T-helper 2 cell treated with Interferon-gamma antibody and Interleukin-4, amounts not matched to agents 5 μg/mL and 100 μg/mL, for 36 hours (primary cell): ENCODE measurements at regions not wholly inside any gene's neighbourhood (a gene's known extent, or its start where the extent isn't known, plus 50 kb on each side); places are given as distances from the start of the nearest gene placed in this dataset.

Experiments
- DNase-seq: peaks from one replicate; pipeline ENCODE4 v3.0.0; 2021; ENCODE audit warnings: low spot score
- H3K27ac Mint-ChIP-seq: one replicate; pipeline ENCODE4 v1.8.0; 2021; ENCODE audit warnings: mild to moderate bottlenecking, mixed read lengths
- H3K27me3 Mint-ChIP-seq: one replicate; pipeline ENCODE4 v1.8.0; 2021; ENCODE audit warnings: low read depth, mixed read lengths
- H3K36me3 Mint-ChIP-seq: one replicate; pipeline ENCODE4 v1.8.0; 2021; ENCODE audit warnings: low read depth, mixed read lengths
- H3K4me1 Mint-ChIP-seq: one replicate; pipeline ENCODE4 v1.8.0; 2021; ENCODE audit warnings: low read depth, mixed read lengths
- H3K4me3 Mint-ChIP-seq: one replicate; pipeline ENCODE4 v1.8.0; 2022; ENCODE audit warnings: mild to moderate bottlenecking, moderate library complexity, mixed read lengths
- H3K9me3 Mint-ChIP-seq: one replicate; pipeline ENCODE4 v1.8.0; 2021; ENCODE audit warnings: mixed read lengths

GRCh38 chr5:82619097-82619496, 340.9 kb upstream of the RPS23 start:
- Mint-ChIP-seq H3K27ac (no peak overlapping the region), H3K4me3 (no peak overlapping the region), H3K4me1 (peaks cover 11% of the 10 kb centered on the region), H3K27me3 (peaks cover 3% of the 10 kb centered on the region), H3K36me3 (no peaks in the 10 kb centered on the region), H3K9me3 (no peaks in the 10 kb centered on the region)
- no peak for DNase-seq

DNA sequence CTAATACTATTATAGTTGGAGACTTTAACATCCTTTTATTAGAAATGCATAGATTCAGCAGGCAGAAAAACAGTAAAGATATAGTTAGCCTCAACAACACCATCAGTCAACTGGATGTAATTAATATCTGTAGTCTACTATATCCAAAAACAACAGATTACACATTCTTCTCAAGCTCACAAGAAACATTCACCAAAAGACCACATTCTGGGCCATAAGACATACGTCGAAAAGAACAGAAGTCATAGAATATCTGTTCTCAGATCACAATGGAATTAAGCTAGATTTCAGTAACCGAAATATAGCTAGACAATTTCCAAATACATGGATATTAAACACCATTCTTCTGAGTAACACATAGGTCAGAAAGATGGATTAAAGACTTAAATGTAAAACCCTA, 336.6 kb upstream of the RPS23 start:
- Mint-ChIP-seq H3K4me3 (no peak overlapping the region), H3K4me1 (no peaks in the 10 kb centered on the region), H3K36me3 (no peaks in the 10 kb centered on the region), H3K27ac (no peak overlapping the region), H3K9me3 (no peaks in the 10 kb centered on the region), H3K27me3 (peaks cover 6% of the 10 kb centered on the region)
- DNase-seq, result no peak

DNA sequence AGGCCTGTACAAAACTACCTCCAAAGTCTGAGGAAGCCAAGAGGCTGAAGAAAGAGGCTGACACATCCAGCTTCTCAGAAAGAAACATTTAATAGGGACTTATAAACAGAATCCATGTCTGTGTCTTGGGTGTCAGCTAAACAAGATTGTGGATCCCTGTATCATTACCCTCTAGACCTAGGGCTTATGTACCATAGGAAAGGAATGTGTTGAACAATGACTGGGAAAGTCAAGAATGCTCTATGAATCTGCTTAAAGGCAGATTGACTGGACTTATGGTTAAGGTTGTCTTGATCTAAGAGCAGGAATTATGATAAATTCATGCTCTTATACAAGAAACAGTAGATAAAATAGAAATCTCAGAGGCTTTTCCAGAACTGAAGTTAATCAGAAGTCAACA, 335.7 kb upstream of the RPS23 start:
- no peaks in the 10 kb centered on the region for H3K9me3 Mint-ChIP-seq
- no peak overlapping the region for H3K4me3 Mint-ChIP-seq
- peaks cover 10% of the 10 kb centered on the region for H3K27me3 Mint-ChIP-seq
- DNase-seq, result no peak
- H3K36me3 Mint-ChIP-seq, result no peaks in the 10 kb centered on the region
- no peak overlapping the region for H3K27ac Mint-ChIP-seq
- no peaks in the 10 kb centered on the region for H3K4me1 Mint-ChIP-seq

GRCh38 chr5:82610686-82611085, 332.5 kb upstream of the RPS23 start:
- no peaks in the 10 kb centered on the region for H3K9me3 Mint-ChIP-seq
- H3K27me3 Mint-ChIP-seq, result peaks cover 11% of the 10 kb centered on the region

DNA sequence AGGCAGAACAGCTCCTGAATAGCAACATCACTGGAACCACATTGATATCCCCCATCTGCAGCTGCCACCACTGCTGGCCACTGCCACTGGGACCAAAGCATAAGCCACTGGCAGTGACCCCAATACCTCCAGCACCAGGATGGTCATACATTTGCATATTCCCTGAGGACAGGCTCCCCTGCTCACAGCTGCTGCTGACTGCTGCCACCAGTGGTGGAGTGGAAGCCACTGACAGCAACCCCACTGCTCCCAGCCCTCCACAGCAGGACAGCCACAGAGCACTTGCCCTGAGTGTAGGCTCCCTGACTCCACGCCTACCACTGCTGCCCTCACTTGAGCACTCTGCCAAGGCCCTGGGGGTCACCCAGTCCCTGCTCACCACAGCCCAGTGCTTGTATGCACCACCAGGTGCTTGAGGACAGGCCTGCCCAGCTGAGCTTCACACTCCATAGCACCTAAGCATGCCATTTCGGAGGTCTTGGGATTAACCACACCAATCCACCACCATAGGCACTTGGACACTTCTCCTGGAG, 327.4 kb upstream of the RPS23 start:
- no peak overlapping the region for H3K4me3 Mint-ChIP-seq
- DNase-seq, result no peak
- peaks cover 13% of the 10 kb centered on the region for H3K27me3 Mint-ChIP-seq
- no peak overlapping the region for H3K27ac Mint-ChIP-seq
- H3K9me3 Mint-ChIP-seq, result no peaks in the 10 kb centered on the region
- no peaks in the 10 kb centered on the region for H3K36me3 Mint-ChIP-seq
- H3K4me1 Mint-ChIP-seq, result no peaks in the 10 kb centered on the region

More at GRCh38 chr5:82610686-82611085, 332.5 kb upstream of the RPS23 start:
- Mint-ChIP-seq H3K27ac (no peak overlapping the region), H3K4me3 (no peak overlapping the region), H3K36me3 (no peaks in the 10 kb centered on the region), H3K4me1 (no peaks in the 10 kb centered on the region)
- no peak for DNase-seq

- H3K27me3 Mint-ChIP-seq, result peaks cover 14% of the 10 kb centered on the region
- H3K4me3 Mint-ChIP-seq, result no peak overlapping the region
- no peaks in the 10 kb centered on the region for H3K9me3 Mint-ChIP-seq
- H3K4me1 Mint-ChIP-seq, result no peaks in the 10 kb centered on the region
- DNase-seq, result no peak
- no peak overlapping the region for H3K27ac Mint-ChIP-seq
- H3K36me3 Mint-ChIP-seq, result no peaks in the 10 kb centered on the region
These were observed 325.2 kb upstream of the RPS23 start for GRCh38 chr5:82603033-82603987.

DNA sequence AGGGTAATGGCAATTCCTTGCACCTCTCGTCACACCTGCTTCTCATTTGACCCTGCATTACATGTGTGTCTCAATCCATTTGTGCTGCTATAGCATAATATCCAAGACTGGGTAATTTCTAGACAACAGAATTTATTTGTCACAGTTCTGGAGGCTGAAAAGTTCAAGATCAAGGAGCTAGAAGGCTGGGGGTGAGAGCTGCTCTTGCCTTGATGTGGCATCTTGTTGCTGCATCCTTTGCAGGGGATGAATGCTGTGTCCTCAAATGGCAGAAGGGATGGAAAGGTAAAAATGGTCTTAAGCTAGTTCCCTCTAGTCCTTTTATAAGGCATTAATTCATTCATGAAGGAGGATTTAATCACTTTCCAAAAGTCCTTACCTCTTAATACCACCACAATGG, 323.7 kb upstream of the RPS23 start:
- H3K9me3 Mint-ChIP-seq, result no peaks in the 10 kb centered on the region
- H3K4me1 Mint-ChIP-seq, result no peaks in the 10 kb centered on the region
- H3K4me3 Mint-ChIP-seq, result no peak overlapping the region
- H3K36me3 Mint-ChIP-seq, result no peaks in the 10 kb centered on the region
- DNase-seq, result no peak
- no peak overlapping the region for H3K27ac Mint-ChIP-seq
- H3K27me3 Mint-ChIP-seq, result peaks cover 19% of the 10 kb centered on the region

- DNase-seq, result no peak
- H3K27me3 Mint-ChIP-seq, result peaks cover 19% of the 10 kb centered on the region
- H3K36me3 Mint-ChIP-seq, result no peaks in the 10 kb centered on the region
- H3K9me3 Mint-ChIP-seq, result no peaks in the 10 kb centered on the region
- no peak overlapping the region for H3K4me3 Mint-ChIP-seq
- H3K27ac Mint-ChIP-seq, result no peak overlapping the region
- no peaks in the 10 kb centered on the region for H3K4me1 Mint-ChIP-seq
These were observed 322.9 kb upstream of the RPS23 start for GRCh38 chr5:82601077-82601476.

DNA sequence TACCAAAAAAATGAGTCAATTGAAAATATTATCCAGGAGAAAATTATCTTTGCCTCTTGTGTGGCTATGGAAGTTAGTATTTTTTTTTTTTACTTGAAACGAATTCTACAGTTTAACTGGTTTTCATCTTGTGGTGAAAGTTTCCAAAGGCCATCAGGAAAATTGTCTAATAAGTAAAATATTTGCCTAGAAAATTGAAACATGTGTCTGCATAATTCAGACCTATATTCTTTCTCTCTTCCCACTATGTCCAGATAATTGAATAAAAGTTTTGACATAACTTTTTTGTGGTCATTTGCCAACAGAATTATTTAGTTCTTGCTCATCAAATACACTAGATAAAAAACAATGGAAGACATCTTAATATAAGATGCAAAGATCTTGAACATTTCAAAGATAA, 321.5 kb upstream of the RPS23 start:
- H3K4me1 Mint-ChIP-seq, result no peaks in the 10 kb centered on the region
- no peaks in the 10 kb centered on the region for H3K9me3 Mint-ChIP-seq
- no peak overlapping the region for H3K27ac Mint-ChIP-seq
- peaks cover 19% of the 10 kb centered on the region for H3K27me3 Mint-ChIP-seq
- H3K36me3 Mint-ChIP-seq, result no peaks in the 10 kb centered on the region
- DNase-seq, result no peak
- no peak overlapping the region for H3K4me3 Mint-ChIP-seq

- Mint-ChIP-seq H3K27ac (no peak overlapping the region), H3K9me3 (no peaks in the 10 kb centered on the region), H3K4me1 (no peaks in the 10 kb centered on the region), H3K27me3 (peaks cover 19% of the 10 kb centered on the region), H3K4me3 (no peak overlapping the region), H3K36me3 (no peaks in the 10 kb centered on the region)
- no peak for DNase-seq
These were observed 320.9 kb upstream of the RPS23 start for GRCh38 chr5:82599030-82599429.

- H3K9me3 Mint-ChIP-seq, result no peaks in the 10 kb centered on the region
- peaks cover 19% of the 10 kb centered on the region for H3K27me3 Mint-ChIP-seq
- H3K27ac Mint-ChIP-seq, result no peak overlapping the region
- H3K4me1 Mint-ChIP-seq, result no peaks in the 10 kb centered on the region
- no peaks in the 10 kb centered on the region for H3K36me3 Mint-ChIP-seq
- DNase-seq, result no peak
- H3K4me3 Mint-ChIP-seq, result no peak overlapping the region
These were observed 319.3 kb upstream of the RPS23 start for GRCh38 chr5:82597437-82597836.

DNA sequence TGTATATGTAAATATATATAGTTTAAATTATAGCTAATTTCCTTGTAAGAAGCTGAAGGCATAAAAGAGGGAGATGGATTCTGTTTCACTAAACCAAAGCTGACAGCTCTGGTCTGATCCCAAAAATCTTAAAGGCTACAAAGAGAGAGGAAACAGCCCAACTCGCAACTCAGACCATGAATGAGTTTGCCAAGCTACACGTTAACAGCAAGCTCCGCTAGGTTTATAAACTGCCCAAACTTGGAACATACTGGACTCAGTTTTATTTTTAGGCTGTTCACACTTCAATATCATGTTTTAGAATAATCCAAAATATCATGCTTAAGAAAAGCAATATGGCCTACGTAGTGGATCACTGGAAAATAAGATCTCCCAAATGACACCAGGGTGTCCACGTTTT, 318.3 kb upstream of the RPS23 start:
- no peaks in the 10 kb centered on the region for H3K36me3 Mint-ChIP-seq
- peaks cover 22% of the 10 kb centered on the region for H3K27me3 Mint-ChIP-seq
- no peaks in the 10 kb centered on the region for H3K9me3 Mint-ChIP-seq
- DNase-seq, result no peak
- H3K4me3 Mint-ChIP-seq, result no peak overlapping the region
- no peak overlapping the region for H3K27ac Mint-ChIP-seq
- no peaks in the 10 kb centered on the region for H3K4me1 Mint-ChIP-seq

DNA sequence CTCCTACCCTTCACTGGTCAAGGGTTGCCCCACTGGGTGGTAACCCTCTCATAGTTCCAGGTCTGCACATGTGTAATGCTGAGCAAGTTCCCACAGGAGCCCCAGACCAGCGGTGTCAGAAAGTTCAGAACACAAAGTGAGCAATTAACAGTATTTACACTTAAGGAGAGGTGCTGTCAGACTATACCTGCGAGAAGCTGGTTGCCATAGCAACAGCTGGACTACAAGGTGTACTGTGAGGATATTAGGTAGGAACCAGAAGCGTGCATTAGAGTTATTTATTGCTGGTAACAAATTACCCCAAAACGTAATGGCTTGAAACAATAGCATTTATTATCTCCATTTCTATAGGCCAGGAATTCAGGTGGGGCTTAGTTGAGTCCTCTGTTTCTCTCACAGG, 317.0 kb upstream of the RPS23 start:
- DNase-seq, result no peak
- no peak overlapping the region for H3K27ac Mint-ChIP-seq
- H3K4me3 Mint-ChIP-seq, result no peak overlapping the region
- H3K36me3 Mint-ChIP-seq, result no peaks in the 10 kb centered on the region
- no peaks in the 10 kb centered on the region for H3K4me1 Mint-ChIP-seq
- H3K27me3 Mint-ChIP-seq, result peaks cover 21% of the 10 kb centered on the region
- H3K9me3 Mint-ChIP-seq, result no peaks in the 10 kb centered on the region

- no peak for DNase-seq
- Mint-ChIP-seq H3K4me1 (no peaks in the 10 kb centered on the region), H3K27ac (no peak overlapping the region), H3K9me3 (no peaks in the 10 kb centered on the region), H3K27me3 (peaks cover 19% of the 10 kb centered on the region), H3K36me3 (no peaks in the 10 kb centered on the region), H3K4me3 (no peak overlapping the region)
These were observed 315.9 kb upstream of the RPS23 start for GRCh38 chr5:82594097-82594496.
